ENCODE measurements at regions not wholly inside any gene's neighbourhood (a gene's known extent, or its start where the extent isn't known, plus 50 kb on each side); places are given as distances from the start of the nearest gene placed in this dataset.

- no peak for DNase-seq (ENCODE audit: low read depth)
Observed at GRCh38 chr20:50242548-50242862, 51.9 kb downstream of the CEBPB start.

- no peak for DNase-seq (ENCODE audit: low read depth)
Observed at GRCh38 chr20:50242863-50243609, 52.4 kb downstream of the CEBPB start.

GRCh38 chr20:50243610-50244351 is 53.2 kb downstream of the CEBPB start:
- DNase-seq (ENCODE audit: low read depth) = no peak

- no peak for DNase-seq (ENCODE audit: low read depth)
Observed at GRCh38 chr20:50244352-50245149, 53.9 kb downstream of the CEBPB start.

GRCh38 chr20:50245498-50246366 is 55.1 kb downstream of the CEBPB start:
- no peak for DNase-seq (ENCODE audit: low read depth)

- DNase-seq (ENCODE audit: low read depth) = no peak
Observed at GRCh38 chr20:50246367-50247195, 56.0 kb downstream of the CEBPB start.

- DNase-seq (ENCODE audit: low read depth) = no peak
Observed at GRCh38 chr20:50247196-50248094, 56.8 kb downstream of the CEBPB start.

GRCh38 chr20:50248104-50248641 is 57.5 kb downstream of the CEBPB start:
- DNase-seq (ENCODE audit: low read depth) = no peak

- no peak for DNase-seq (ENCODE audit: low read depth)
Observed at GRCh38 chr20:50249447-50250388, 59.1 kb downstream of the CEBPB start.

GRCh38 chr20:50250679-50251382 is 60.2 kb downstream of the CEBPB start:
- DNase-seq (ENCODE audit: low read depth) = no peak

- no peak for DNase-seq (ENCODE audit: low read depth)
Observed at GRCh38 chr20:50251383-50251748, 60.7 kb downstream of the CEBPB start.

- DNase-seq (ENCODE audit: low read depth) = no peak
Observed at GRCh38 chr20:50251992-50252511, 61.4 kb downstream of the CEBPB start.

GRCh38 chr20:50252701-50253100 is 62.1 kb downstream of the CEBPB start:
- DNase-seq (ENCODE audit: low read depth) = no peak

- DNase-seq (ENCODE audit: low read depth) = no peak
Observed at GRCh38 chr20:50253101-50253500, 62.5 kb downstream of the CEBPB start.

- no peak for DNase-seq (ENCODE audit: low read depth)
Observed at GRCh38 chr20:50254466-50255079, 63.9 kb downstream of the CEBPB start.

- DNase-seq (ENCODE audit: low read depth) = no peak
Observed at GRCh38 chr20:50256577-50256976, 65.9 kb downstream of the CEBPB start.

GRCh38 chr20:50257860-50258259 is 67.2 kb downstream of the CEBPB start:
- DNase-seq (ENCODE audit: low read depth) = no peak

All from stimulated activated CD4-positive, alpha-beta T cell treated with anti-CD3 and anti-CD28 coated beads, Interleukin-2, amount 100 ng/mL, for 4 hours (primary cell).